ENCODE measurements at regions not wholly inside any gene's neighbourhood (a gene's known extent, or its start where the extent isn't known, plus 50 kb on each side); places are given as distances from the start of the nearest gene placed in this dataset.

DNA sequence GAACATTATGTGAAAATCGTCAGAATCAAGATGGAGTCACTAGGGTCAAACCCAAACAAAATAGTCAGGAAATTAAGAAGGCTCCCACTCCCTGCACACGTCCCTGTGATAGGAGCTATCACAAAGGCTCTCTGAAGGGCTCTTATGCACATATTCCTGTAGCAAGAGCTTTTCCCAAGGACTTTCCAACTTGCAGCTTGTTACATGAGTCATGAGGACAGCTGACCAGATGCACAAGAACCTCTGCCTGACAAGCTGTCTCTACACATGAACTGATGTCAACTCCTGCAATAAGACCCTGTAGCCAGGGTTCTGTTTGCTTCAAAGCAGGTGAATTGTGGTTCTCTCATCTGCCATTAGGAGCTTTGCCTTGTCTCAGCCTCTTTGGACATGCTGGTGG, 122.4 kb downstream of the OLFM1 start:
- TF ChIP-seq POLR2AphosphoS5 (IDR thresholded peaks at IDR 0.05) (no peak), EZH2 (IDR thresholded peaks at IDR 0.05; ENCODE audit: borderline replicate concordance, insufficient read depth, low read length, poor library complexity, severe bottlenecking) (no peak)
- TF ChIP-seq, protein P1, sequence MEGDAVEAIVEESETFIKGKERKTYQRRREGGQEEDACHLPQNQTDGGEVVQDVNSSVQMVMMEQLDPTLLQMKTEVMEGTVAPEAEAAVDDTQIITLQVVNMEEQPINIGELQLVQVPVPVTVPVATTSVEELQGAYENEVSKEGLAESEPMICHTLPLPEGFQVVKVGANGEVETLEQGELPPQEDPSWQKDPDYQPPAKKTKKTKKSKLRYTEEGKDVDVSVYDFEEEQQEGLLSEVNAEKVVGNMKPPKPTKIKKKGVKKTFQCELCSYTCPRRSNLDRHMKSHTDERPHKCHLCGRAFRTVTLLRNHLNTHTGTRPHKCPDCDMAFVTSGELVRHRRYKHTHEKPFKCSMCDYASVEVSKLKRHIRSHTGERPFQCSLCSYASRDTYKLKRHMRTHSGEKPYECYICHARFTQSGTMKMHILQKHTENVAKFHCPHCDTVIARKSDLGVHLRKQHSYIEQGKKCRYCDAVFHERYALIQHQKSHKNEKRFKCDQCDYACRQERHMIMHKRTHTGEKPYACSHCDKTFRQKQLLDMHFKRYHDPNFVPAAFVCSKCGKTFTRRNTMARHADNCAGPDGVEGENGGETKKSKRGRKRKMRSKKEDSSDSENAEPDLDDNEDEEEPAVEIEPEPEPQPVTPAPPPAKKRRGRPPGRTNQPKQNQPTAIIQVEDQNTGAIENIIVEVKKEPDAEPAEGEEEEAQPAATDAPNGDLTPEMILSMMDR (IDR thresholded peaks at IDR 0.05; ENCODE audit: poor library complexity, severe bottlenecking) = no peak
